Kidney epithelial cell (primary cell): ENCODE measurements at regions not wholly inside any gene's neighbourhood (a gene's known extent, or its start where the extent isn't known, plus 50 kb on each side); places are given as distances from the start of the nearest gene placed in this dataset.

Experiments
- DNase-seq: peaks from one replicate; pipeline ENCODE4 v3.0.0-alpha.2; 2010; ENCODE audit warnings: low read depth
- H3K27me3 ChIP-seq: 2 replicates; pipeline ENCODE4 v1.6.0; 2011; ENCODE audit warnings: low read length; ENCODE audit not compliant: control insufficient read depth, insufficient read depth
- H3K36me3 ChIP-seq: 2 replicates; pipeline ENCODE4 v1.5.1; 2011; ENCODE audit warnings: low read length; ENCODE audit not compliant: control insufficient read depth, insufficient read depth
- H3K4me3 ChIP-seq: 2 replicates; pipeline ENCODE4 v1.5.1; 2011; ENCODE audit warnings: low read depth, mild to moderate bottlenecking, control low read depth, low read length
- TF ChIP-seq, protein P1 (sequence below): IDR thresholded peaks from 2 replicates; pipeline ENCODE4 v1.5.1; 2011; ENCODE audit warnings: mild to moderate bottlenecking, moderate library complexity, low read length, control low read depth, inconsistent platforms; ENCODE audit not compliant: insufficient read depth, poor library complexity, severe bottlenecking

GRCh38 chr11:88421530-88421929, 84.0 kb upstream of the CTSC start:
- Histone ChIP-seq H3K27me3 (no peaks in the 10 kb centered on the region), H3K36me3 (no peaks in the 10 kb centered on the region), H3K4me3 (no peak overlapping the region)
- no peak for DNase-seq
- TF ChIP-seq, protein P1, sequence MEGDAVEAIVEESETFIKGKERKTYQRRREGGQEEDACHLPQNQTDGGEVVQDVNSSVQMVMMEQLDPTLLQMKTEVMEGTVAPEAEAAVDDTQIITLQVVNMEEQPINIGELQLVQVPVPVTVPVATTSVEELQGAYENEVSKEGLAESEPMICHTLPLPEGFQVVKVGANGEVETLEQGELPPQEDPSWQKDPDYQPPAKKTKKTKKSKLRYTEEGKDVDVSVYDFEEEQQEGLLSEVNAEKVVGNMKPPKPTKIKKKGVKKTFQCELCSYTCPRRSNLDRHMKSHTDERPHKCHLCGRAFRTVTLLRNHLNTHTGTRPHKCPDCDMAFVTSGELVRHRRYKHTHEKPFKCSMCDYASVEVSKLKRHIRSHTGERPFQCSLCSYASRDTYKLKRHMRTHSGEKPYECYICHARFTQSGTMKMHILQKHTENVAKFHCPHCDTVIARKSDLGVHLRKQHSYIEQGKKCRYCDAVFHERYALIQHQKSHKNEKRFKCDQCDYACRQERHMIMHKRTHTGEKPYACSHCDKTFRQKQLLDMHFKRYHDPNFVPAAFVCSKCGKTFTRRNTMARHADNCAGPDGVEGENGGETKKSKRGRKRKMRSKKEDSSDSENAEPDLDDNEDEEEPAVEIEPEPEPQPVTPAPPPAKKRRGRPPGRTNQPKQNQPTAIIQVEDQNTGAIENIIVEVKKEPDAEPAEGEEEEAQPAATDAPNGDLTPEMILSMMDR, result no peak

DNA sequence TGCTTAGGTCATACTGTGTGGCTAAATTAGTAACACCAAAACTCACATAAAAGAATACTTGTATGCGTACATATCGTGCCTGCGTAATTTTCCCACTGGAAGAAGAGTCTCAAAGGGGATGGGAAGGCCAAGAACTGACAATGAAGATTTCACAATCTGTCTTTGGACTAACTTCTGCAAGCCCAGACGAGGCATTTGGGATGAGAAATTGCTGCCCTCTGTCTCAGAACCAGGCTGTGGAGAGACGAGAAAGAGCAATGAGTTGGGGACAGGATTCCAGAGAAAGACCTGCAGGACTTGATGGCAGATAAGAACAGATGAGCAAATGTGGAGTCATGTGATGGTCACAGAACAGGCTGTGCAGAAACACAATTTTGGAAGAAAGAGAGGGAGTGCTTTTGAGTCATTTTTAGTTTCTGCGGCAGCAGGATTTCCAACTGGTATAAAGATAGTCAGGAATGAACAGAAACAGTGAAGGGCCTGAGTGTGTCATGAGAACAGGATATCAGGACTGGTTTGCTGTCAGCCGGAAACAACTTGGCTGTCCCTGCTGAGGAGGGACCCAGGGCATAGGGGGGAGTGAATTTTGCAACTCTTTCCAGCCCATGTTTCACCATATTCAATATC, 82.7 kb upstream of the CTSC start:
- H3K4me3 ChIP-seq, result no peak overlapping the region
- TF ChIP-seq, protein P1, result no peak
- no peak for DNase-seq

GRCh38 chr11:88418508-88418907, 81.0 kb upstream of the CTSC start:
- no peaks in the 10 kb centered on the region for H3K36me3 ChIP-seq
- DNase-seq, result no peak
- H3K27me3 ChIP-seq, result no peaks in the 10 kb centered on the region
- TF ChIP-seq, protein P1, result no peak
- no peak overlapping the region for H3K4me3 ChIP-seq

More for the DNA sequence above, 82.7 kb upstream of the CTSC start:
- no peaks in the 10 kb centered on the region for H3K36me3 ChIP-seq
- H3K27me3 ChIP-seq, result no peaks in the 10 kb centered on the region

DNA sequence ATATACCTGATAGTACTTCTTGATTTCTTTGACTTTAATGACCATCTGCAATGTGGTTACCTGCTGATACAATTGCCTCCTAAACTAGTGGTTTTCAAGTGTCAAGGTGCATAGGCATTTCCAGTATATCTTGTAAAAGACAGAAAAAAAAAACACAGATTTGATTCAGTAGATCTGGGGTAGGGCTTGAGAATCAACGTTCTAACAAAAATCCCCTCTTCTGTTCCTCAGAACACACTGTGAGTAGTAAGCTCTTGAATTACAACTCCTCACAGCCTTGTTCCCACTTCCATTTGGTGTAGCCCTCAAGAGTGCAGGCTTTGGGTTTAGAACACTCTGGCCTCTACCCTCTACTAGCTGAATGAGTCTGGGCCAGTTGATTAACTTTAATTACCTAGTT, 78.0 kb upstream of the CTSC start:
- Histone ChIP-seq H3K36me3 (no peaks in the 10 kb centered on the region), H3K4me3 (no peak overlapping the region), H3K27me3 (no peaks in the 10 kb centered on the region)
- TF ChIP-seq, protein P1, result no peak
- no peak for DNase-seq

DNA sequence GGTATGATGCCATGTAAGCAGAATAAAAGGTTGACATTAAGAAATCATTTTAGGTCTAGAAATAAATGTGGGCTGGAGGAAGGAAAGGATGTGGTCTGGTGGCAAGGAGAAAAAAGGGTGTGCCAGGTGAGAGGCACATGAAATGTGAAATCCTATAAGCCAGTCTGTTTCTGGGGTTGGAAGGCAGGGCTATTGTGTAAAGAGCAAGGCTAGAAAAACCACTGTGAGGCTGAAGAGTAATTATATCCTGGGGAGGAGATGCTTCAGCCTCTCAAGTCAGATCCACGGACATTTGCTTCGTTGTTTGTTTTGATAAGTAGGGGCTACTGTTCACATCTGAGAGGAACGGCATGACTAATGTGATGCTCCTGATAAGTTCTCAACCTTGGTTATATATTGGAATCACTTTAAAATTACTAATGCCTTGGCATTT, 77.5 kb upstream of the CTSC start:
- H3K4me3 ChIP-seq, result no peak overlapping the region
- H3K36me3 ChIP-seq, result no peaks in the 10 kb centered on the region
- TF ChIP-seq, protein P1, result no peak
- no peaks in the 10 kb centered on the region for H3K27me3 ChIP-seq
- no peak for DNase-seq

DNA sequence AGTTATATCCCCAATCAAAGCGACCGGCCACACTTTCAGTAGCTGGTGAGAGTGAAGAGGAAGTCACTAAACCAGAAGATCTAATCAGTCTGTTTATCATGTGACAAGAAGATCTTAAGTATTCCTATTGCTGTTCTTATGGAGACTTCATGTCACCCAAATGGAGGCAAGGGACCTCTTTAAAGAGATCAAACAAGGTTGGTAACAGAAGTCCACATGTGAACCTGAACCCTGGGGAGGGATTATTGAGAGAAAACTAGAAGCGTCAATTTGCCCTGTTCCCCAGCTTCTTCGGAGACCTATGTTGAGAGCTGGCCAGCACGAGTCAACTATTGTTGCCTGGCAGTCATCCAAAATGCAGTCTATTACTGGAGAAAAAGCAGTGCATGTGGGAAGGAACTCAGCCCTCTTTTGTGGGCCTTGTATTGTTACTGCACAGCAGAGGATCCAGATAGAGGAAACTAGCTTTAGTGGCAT, 76.9 kb upstream of the CTSC start:
- no peaks in the 10 kb centered on the region for H3K27me3 ChIP-seq
- TF ChIP-seq, protein P1, result no peak
- no peak overlapping the region for H3K4me3 ChIP-seq
- no peaks in the 10 kb centered on the region for H3K36me3 ChIP-seq
- peak; percentile 25 for DNase-seq
